ENCODE measurements at regions not wholly inside any gene's neighbourhood (a gene's known extent, or its start where the extent isn't known, plus 50 kb on each side); places are given as distances from the start of the nearest gene placed in this dataset.

GRCh38 chr9:135218331-135219225, 131.1 kb downstream of the OLFM1 start:
- no peak for DNase-seq (ENCODE audit: extremely low read depth, low read depth)

- DNase-seq (ENCODE audit: extremely low read depth, low read depth) = no peak
These were observed 132.5 kb downstream of the OLFM1 start for GRCh38 chr9:135219676-135220600.

- no peak for DNase-seq (ENCODE audit: extremely low read depth, low read depth)
These were observed 133.4 kb downstream of the OLFM1 start for GRCh38 chr9:135220601-135221575.

- DNase-seq (ENCODE audit: extremely low read depth, low read depth) = no peak
These were observed 134.1 kb downstream of the OLFM1 start for GRCh38 chr9:135221576-135221950.

- DNase-seq (ENCODE audit: extremely low read depth, low read depth) = no peak
These were observed 134.6 kb downstream of the OLFM1 start for GRCh38 chr9:135221951-135222631.

GRCh38 chr9:135222881-135223760, 135.7 kb downstream of the OLFM1 start:
- no peak for DNase-seq (ENCODE audit: extremely low read depth, low read depth)

GRCh38 chr9:135223831-135224230, 136.4 kb downstream of the OLFM1 start:
- no peak for DNase-seq (ENCODE audit: extremely low read depth, low read depth)

GRCh38 chr9:135224286-135224877, 136.9 kb downstream of the OLFM1 start:
- DNase-seq (ENCODE audit: extremely low read depth, low read depth) = no peak

GRCh38 chr9:135224921-135225541, 137.6 kb downstream of the OLFM1 start:
- no peak for DNase-seq (ENCODE audit: extremely low read depth, low read depth)

- DNase-seq (ENCODE audit: extremely low read depth, low read depth) = no peak
These were observed 138.3 kb downstream of the OLFM1 start for GRCh38 chr9:135225619-135226228.

GRCh38 chr9:135226369-135227050, 139.0 kb downstream of the OLFM1 start:
- no peak for DNase-seq (ENCODE audit: extremely low read depth, low read depth)

GRCh38 chr9:135227641-135228251, 140.3 kb downstream of the OLFM1 start:
- no peak for DNase-seq (ENCODE audit: extremely low read depth, low read depth)

GRCh38 chr9:135228345-135228982, 141.0 kb downstream of the OLFM1 start:
- DNase-seq (ENCODE audit: extremely low read depth, low read depth) = no peak

- DNase-seq (ENCODE audit: extremely low read depth, low read depth) = no peak
These were observed 141.6 kb downstream of the OLFM1 start for GRCh38 chr9:135228983-135229625.

GRCh38 chr9:135229701-135230385, 142.4 kb downstream of the OLFM1 start:
- no peak for DNase-seq (ENCODE audit: extremely low read depth, low read depth)
